Upper lobe of left lung (tissue), 6 donors: ENCODE measurements at regions not wholly inside any gene's neighbourhood (a gene's known extent, or its start where the extent isn't known, plus 50 kb on each side); places are given as distances from the start of the nearest gene placed in this dataset.

Experiments used
- ATAC-seq, 2 donors: fragments of 200-7000 bp; cut with Tn5 transposase; one replicate each; pipeline ENCODE4 v1.9.1; 2022; ENCODE audit warnings: mild to moderate bottlenecking in 2 of 2, moderate library complexity in 2 of 2; ENCODE audit not compliant: low FRiP score in 2 of 2
- DNase-seq, 2 donors: peaks; one replicate each; pipeline ENCODE4 v3.0.0-alpha.2; 2019 to 2020
- H3K27ac ChIP-seq, 4 donors: fragments of 200-600 bp; sonication (generic); one replicate each; pipeline ENCODE4 v1.5.1; 2016 to 2019
- H3K27me3 ChIP-seq, 4 donors: fragments of 200-600 bp; sonication (generic); one replicate each; pipeline ENCODE4 v1.5.1; 2017 to 2019
- H3K36me3 ChIP-seq, 4 donors: fragments of 200-600 bp; sonication (generic); one replicate each; pipeline ENCODE4 v1.5.1; 2016 to 2019
- H3K4me1 ChIP-seq, 4 donors: fragments of 200-600 bp; sonication (generic); one replicate each; pipeline ENCODE4 v1.5.1; 2018 to 2019
- H3K4me3 ChIP-seq, 4 donors: fragments of 200-600 bp; sonication (generic); one replicate each; pipeline ENCODE4 v1.5.1; 2017 to 2019; ENCODE audit warnings: mild to moderate bottlenecking in 2 of 4, moderate library complexity in 1 of 4
- H3K9me3 ChIP-seq, 4 donors: fragments of 200-600 bp; sonication (generic); one replicate each; pipeline ENCODE4 v1.5.1; 2018 to 2019
- EP300 ChIP-seq, 4 donors: sonication (generic); formaldehyde crosslinking; IDR thresholded peaks; one replicate each; pipeline ENCODE4 v1.5.1; 2017; ENCODE audit warnings: antibody characterized with exemption in 4 of 4, control low read depth in 2 of 4
- POLR2A ChIP-seq, 4 donors: fragments of 450-650 bp; IDR thresholded peaks; one replicate each; pipeline ENCODE4 v1.5.1; 2016 to 2017; ENCODE audit warnings: antibody characterized with exemption in 4 of 4, mild to moderate bottlenecking in 2 of 4
- POLR2AphosphoS5 ChIP-seq, 2 donors: sonication (generic); formaldehyde crosslinking; IDR thresholded peaks; one replicate each; pipeline ENCODE4 v1.5.1; 2017; ENCODE audit warnings: antibody characterized with exemption in 2 of 2
- WGBS, 2 donors: methylation state at CpG; one replicate each; pipeline ENCODE4 v1.1.5; 2017 to 2018; 5-methylcytosine and 5-hydroxymethylcytosine counted together
- TF ChIP-seq, protein P1 (sequence below), 6 experiments: fragments of 450-650 bp in 4 of 6; fragments of 200-600 bp in 2 of 6; sonication (generic) in 2 of 6; IDR thresholded peaks; one replicate each; pipeline ENCODE4 v1.5.1; 2016 to 2019; ENCODE audit warnings: antibody characterized with exemption in 6 of 6
- donor health status: DM: no; HTN: no; CAD: no; lungs with moderate emphysema.
- donor health status: DM: no; HTN: yes; CAD: no; lungs with severe emphysema.

DNA sequence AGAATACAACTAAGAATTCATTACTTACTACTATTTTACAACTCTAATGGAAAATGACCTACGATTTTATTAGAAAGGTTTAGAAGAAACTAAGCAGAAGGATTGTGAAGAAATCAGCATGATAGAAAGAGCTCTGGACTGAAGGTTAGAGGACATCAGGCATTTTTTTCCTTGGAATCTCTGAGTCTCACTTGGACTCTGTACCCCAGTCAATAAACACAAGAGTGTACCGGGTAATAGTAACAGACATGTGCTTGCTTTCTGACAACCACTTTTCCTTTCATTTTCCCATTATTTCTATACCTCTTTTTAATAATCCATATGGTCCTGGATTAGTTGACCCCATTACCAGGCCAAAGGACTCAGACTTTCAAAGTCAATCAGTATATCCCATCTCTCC is 1240.9 kb upstream of the LRRTM3 start:
- Histone ChIP-seq H3K27ac (no peak overlapping the region), H3K4me3 (no peak overlapping the region), H3K36me3 (no peaks in the 10 kb centered on the region), H3K27me3 (no peaks in the 10 kb centered on the region), H3K9me3 (no peaks in the 10 kb centered on the region), H3K4me1 (no peaks in the 10 kb centered on the region)
- TF ChIP-seq EP300 (IDR thresholded peaks at IDR 0.05) = no peak
- no peak for TF ChIP-seq POLR2A (IDR thresholded peaks at IDR 0.05)
- no peak for TF ChIP-seq POLR2AphosphoS5 (IDR thresholded peaks at IDR 0.05)
- TF ChIP-seq, protein P1, sequence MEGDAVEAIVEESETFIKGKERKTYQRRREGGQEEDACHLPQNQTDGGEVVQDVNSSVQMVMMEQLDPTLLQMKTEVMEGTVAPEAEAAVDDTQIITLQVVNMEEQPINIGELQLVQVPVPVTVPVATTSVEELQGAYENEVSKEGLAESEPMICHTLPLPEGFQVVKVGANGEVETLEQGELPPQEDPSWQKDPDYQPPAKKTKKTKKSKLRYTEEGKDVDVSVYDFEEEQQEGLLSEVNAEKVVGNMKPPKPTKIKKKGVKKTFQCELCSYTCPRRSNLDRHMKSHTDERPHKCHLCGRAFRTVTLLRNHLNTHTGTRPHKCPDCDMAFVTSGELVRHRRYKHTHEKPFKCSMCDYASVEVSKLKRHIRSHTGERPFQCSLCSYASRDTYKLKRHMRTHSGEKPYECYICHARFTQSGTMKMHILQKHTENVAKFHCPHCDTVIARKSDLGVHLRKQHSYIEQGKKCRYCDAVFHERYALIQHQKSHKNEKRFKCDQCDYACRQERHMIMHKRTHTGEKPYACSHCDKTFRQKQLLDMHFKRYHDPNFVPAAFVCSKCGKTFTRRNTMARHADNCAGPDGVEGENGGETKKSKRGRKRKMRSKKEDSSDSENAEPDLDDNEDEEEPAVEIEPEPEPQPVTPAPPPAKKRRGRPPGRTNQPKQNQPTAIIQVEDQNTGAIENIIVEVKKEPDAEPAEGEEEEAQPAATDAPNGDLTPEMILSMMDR (IDR thresholded peaks at IDR 0.05) = no peak
- ATAC-seq (no peak), DNase-seq (no peak)
- WGBS, 2 donors = 88 to 98% methylated on average over 2 of the region's 2 CpGs

DNA sequence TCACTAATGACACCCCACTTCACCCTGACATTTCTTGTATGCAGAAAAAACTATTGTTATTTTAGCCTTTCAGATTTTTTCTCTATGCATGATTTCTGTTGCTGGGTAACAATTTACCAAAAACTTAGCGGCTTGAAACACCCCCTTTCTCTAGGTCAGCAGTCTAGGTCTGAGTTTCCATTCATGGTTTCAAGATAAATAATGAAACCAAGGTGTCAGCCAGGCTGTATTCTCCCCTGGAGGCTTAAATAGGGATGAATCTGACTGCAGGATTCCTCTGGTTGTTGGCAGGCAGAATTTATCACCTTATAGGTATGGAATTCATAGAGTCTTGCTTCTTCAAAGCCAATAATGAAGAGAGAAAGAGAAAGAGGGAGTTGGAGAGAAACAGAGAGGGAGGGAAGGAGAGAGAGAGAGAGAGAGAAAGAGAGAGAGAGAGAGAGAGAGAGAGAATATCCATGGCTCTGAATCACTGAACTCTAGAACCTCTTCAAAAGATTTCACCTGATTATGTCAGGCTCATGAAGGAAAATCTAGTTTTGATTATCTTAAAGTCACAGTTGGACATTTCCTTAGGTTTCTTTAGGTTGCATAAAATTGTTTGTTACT is 1224.6 kb upstream of the LRRTM3 start:
- H3K4me1 ChIP-seq = no peaks in the 10 kb centered on the region
- H3K27ac ChIP-seq = no peak overlapping the region
- no peaks in the 10 kb centered on the region for H3K9me3 ChIP-seq
- ATAC-seq = no peak
- no peak for DNase-seq
- H3K36me3 ChIP-seq = no peaks in the 10 kb centered on the region
- TF ChIP-seq POLR2A (IDR thresholded peaks at IDR 0.05) (no peak), EP300 (IDR thresholded peaks at IDR 0.05) (no peak), POLR2AphosphoS5 (IDR thresholded peaks at IDR 0.05) (no peak)
- TF ChIP-seq, protein P1 (IDR thresholded peaks at IDR 0.05) = no peak
- H3K4me3 ChIP-seq = no peak overlapping the region
- WGBS, 2 donors = 83 to 88% methylated on average over 1 of the region's 1 CpG
- no peaks in the 10 kb centered on the region for H3K27me3 ChIP-seq

DNA sequence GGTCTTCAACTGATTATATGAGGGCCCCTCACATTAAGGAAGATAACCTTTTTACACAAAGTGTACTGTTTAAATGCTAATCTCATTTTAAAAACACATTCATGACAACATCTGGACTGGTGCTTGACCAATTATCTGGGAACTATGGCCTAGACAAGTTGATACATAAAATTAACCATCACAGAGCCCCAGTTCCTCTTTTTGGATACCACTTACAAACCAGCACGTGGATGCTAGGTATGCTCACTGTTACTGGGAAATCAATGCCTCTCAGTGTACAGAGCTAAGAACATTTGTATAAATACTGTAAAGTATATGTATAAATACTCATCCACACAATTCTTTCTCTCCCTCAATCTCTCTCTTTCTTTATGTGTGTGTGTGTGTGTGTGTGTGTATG is 1217.8 kb upstream of the LRRTM3 start:
- no peaks in the 10 kb centered on the region for H3K4me1 ChIP-seq
- H3K27ac ChIP-seq = no peak overlapping the region
- no peak overlapping the region for H3K4me3 ChIP-seq
- H3K36me3 ChIP-seq = no peaks in the 10 kb centered on the region
- TF ChIP-seq POLR2A (IDR thresholded peaks at IDR 0.05) (no peak), EP300 (IDR thresholded peaks at IDR 0.05) (no peak), POLR2AphosphoS5 (IDR thresholded peaks at IDR 0.05) (no peak)
- TF ChIP-seq, protein P1 (IDR thresholded peaks at IDR 0.05) = no peak
- WGBS, 2 donors = 17 to 33% methylated on average over 1 of the region's 1 CpG
- ATAC-seq = no peak
- H3K9me3 ChIP-seq = no peaks in the 10 kb centered on the region
- no peak for DNase-seq
- no peaks in the 10 kb centered on the region for H3K27me3 ChIP-seq

DNA sequence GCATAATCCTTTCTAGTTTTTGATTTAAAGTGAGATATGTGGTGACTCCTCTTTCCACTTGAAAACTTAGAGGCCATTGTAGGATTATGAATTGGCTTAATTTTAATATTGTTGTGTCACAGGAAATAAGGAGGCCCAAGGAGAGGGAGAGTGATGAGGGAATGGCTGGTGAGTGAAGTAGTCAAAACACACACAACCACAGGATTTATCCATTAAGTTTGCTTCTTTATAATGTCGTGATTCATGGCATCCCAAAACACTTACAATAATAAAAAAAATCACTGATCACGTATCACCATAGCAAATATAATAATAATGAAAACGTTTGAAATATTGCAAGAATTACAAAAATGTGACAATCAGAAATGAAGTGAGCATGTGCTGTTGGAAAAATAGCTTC is 1215.5 kb upstream of the LRRTM3 start:
- H3K36me3 ChIP-seq = no peaks in the 10 kb centered on the region
- no peak overlapping the region for H3K27ac ChIP-seq
- 69 to 72% methylated on average over 3 of the region's 3 CpGs for WGBS, 2 donors
- no peaks in the 10 kb centered on the region for H3K27me3 ChIP-seq
- no peak for TF ChIP-seq POLR2A (IDR thresholded peaks at IDR 0.05)
- TF ChIP-seq POLR2AphosphoS5 (IDR thresholded peaks at IDR 0.05) = no peak
- no peak for TF ChIP-seq EP300 (IDR thresholded peaks at IDR 0.05)
- TF ChIP-seq, protein P1 (IDR thresholded peaks at IDR 0.05) = no peak
- H3K9me3 ChIP-seq = no peaks in the 10 kb centered on the region
- H3K4me1 ChIP-seq = no peaks in the 10 kb centered on the region
- H3K4me3 ChIP-seq = no peak overlapping the region
- ATAC-seq = no peak
- DNase-seq = no peak

DNA sequence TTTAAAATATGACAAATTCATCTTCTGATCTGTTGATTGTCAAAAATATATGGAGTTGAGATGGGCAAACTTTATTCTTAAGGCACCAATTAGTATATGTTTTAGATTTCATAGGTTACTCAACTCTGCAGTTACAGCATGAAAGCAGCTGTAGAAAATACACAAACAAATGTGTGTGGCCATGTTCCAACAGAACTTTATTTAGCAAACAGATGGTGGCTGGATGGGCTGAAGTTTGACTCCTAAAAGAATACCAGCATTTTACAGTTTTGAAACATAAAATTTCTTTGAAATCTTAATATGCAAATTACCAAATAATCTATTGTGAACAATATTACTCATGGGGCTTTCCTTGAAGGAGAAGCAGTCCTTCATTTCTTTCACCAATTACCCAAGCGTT is 1206.0 kb upstream of the LRRTM3 start:
- H3K36me3 ChIP-seq = no peaks in the 10 kb centered on the region
- TF ChIP-seq POLR2AphosphoS5 (IDR thresholded peaks at IDR 0.05) = no peak
- TF ChIP-seq POLR2A (IDR thresholded peaks at IDR 0.05) = no peak
- no peak for TF ChIP-seq EP300 (IDR thresholded peaks at IDR 0.05)
- TF ChIP-seq, protein P1 (IDR thresholded peaks at IDR 0.05) = no peak
- no peaks in the 10 kb centered on the region for H3K4me1 ChIP-seq
- no peak for DNase-seq
- H3K27ac ChIP-seq = no peak overlapping the region
- H3K27me3 ChIP-seq = no peaks in the 10 kb centered on the region
- H3K4me3 ChIP-seq = no peak overlapping the region
- WGBS, 2 donors = 65 to 81% methylated on average over 1 of the region's 1 CpG
- ATAC-seq = no peak
- no peaks in the 10 kb centered on the region for H3K9me3 ChIP-seq
